ENCODE measurements at regions not wholly inside any gene's neighbourhood (a gene's known extent, or its start where the extent isn't known, plus 50 kb on each side); places are given as distances from the start of the nearest gene placed in this dataset.

GRCh38 chr12:46938071-46938678 lies 112.4 kb upstream of the SLC38A4 start (continued):
- TF ChIP-seq SMC3 (IDR thresholded peaks at IDR 0.05; ENCODE audit: low read length): no peak
- no peak for TF ChIP-seq DMAP1 (CRISPR knock-in tag; IDR thresholded peaks at IDR 0.05)
- TF ChIP-seq ZNF232 (CRISPR knock-in tag; IDR thresholded peaks at IDR 0.05; ENCODE audit: borderline replicate concordance): no peak
- peak; percentile 68 for TF ChIP-seq RARA (CRISPR knock-in tag; IDR thresholded peaks at IDR 0.05)
- TF ChIP-seq MXD3 (CRISPR knock-in tag; IDR thresholded peaks at IDR 0.05): no peak
- TF ChIP-seq UBTF (CRISPR knock-in tag; IDR thresholded peaks at IDR 0.05): no peak
- TF ChIP-seq PHF21A (CRISPR knock-in tag; IDR thresholded peaks at IDR 0.05): no peak
- no peak for TF ChIP-seq ZNF883 (CRISPR knock-in tag; IDR thresholded peaks at IDR 0.05; ENCODE audit: not compliant biosample characterization)
- TF ChIP-seq ZNF263 (CRISPR knock-in tag; IDR thresholded peaks at IDR 0.05): no peak
- TF ChIP-seq DR1 (CRISPR knock-in tag; IDR thresholded peaks at IDR 0.05): no peak
- no peak for TF ChIP-seq ZNF878 (CRISPR knock-in tag; IDR thresholded peaks at IDR 0.05)
- TF ChIP-seq ARID2 (CRISPR knock-in tag; IDR thresholded peaks at IDR 0.05; ENCODE audit: borderline replicate concordance): no peak
- TF ChIP-seq BRD4 (CRISPR knock-in tag; IDR thresholded peaks at IDR 0.05): no peak
- no peak for TF ChIP-seq ZBTB7A (CRISPR knock-in tag; IDR thresholded peaks at IDR 0.05)
- no peak for TF ChIP-seq DRAP1 (CRISPR knock-in tag; IDR thresholded peaks at IDR 0.05)
- no peak for TF ChIP-seq POLR2G (IDR thresholded peaks at IDR 0.05; ENCODE audit: low read depth, low read length)
- no peak for TF ChIP-seq ZNF768 (CRISPR knock-in tag; IDR thresholded peaks at IDR 0.05)
- TF ChIP-seq THAP11 (CRISPR knock-in tag; IDR thresholded peaks at IDR 0.05): peak; percentile 30; the same call in 1 of the 2 replicates
- TF ChIP-seq GFI1 (CRISPR knock-in tag; IDR thresholded peaks at IDR 0.05; ENCODE audit: borderline replicate concordance): no peak
- TF ChIP-seq ATF3 (CRISPR knock-in tag; IDR thresholded peaks at IDR 0.05): no peak
- no peak for TF ChIP-seq ZNF597 (CRISPR knock-in tag; IDR thresholded peaks at IDR 0.05)
- TF ChIP-seq TEAD2 (CRISPR knock-in tag; IDR thresholded peaks at IDR 0.05): no peak
- TF ChIP-seq HOXA3 (CRISPR knock-in tag; IDR thresholded peaks at IDR 0.05): no peak; the same call in 1 of the 2 replicates
- TF ChIP-seq ZNF550 (CRISPR knock-in tag; IDR thresholded peaks at IDR 0.05; ENCODE audit: borderline replicate concordance): no peak
- no peak for TF ChIP-seq IKZF4 (CRISPR knock-in tag; IDR thresholded peaks at IDR 0.05; ENCODE audit: borderline replicate concordance, low read depth, not compliant biosample characterization)
- no peak for TF ChIP-seq ZNF343 (CRISPR knock-in tag; IDR thresholded peaks at IDR 0.05)
- TF ChIP-seq ZNF780A (CRISPR knock-in tag; IDR thresholded peaks at IDR 0.05): no peak
- TF ChIP-seq FOXA3 (CRISPR knock-in tag; IDR thresholded peaks at IDR 0.05): peak; percentile 49; the same call in 1 of the 2 replicates
- TF ChIP-seq MATR3 (CRISPR knock-in tag; IDR thresholded peaks at IDR 0.05): no peak

Data from HepG2 (cell line).